WTC11 (cell line): ENCODE measurements at regions not wholly inside any gene's neighbourhood (a gene's known extent, or its start where the extent isn't known, plus 50 kb on each side); places are given as distances from the start of the nearest gene placed in this dataset.

Source experiments
- ATAC-seq: fragments of 200-7000 bp; cut with Tn5 transposase; 2 replicates; pipeline ENCODE4 v1.10.0; 2021; ENCODE audit warnings: mild to moderate bottlenecking, moderate library complexity
- CTCF ChIA-PET: fragments of 300-600 bp; sonication (Branson Sonifier 250); formaldehyde crosslinking; loops from one replicate; lab custom pipeline; 2021; ENCODE audit warnings: antibody characterized with exemption; lab: Charles Lee
- POLR2A ChIA-PET: fragments of 350-600 bp; sonication (Branson Sonifier 250); formaldehyde crosslinking; loops from one replicate; lab custom pipeline; 2021; ENCODE audit warnings: antibody characterized with exemption; lab: Charles Lee
- DNase-seq: peaks from one replicate; pipeline ENCODE4 v3.0.0; 2021; ENCODE audit warnings: low spot score
- H3K27ac Mint-ChIP-seq: 2 replicates; pipeline ENCODE4 v1.8.0; 2021; ENCODE audit warnings: mixed read lengths
- H3K27me3 Mint-ChIP-seq: 2 replicates; pipeline ENCODE4 v1.8.0; 2021; ENCODE audit warnings: low read depth, mild to moderate bottlenecking, moderate library complexity, mixed read lengths
- H3K36me3 Mint-ChIP-seq: 2 replicates; pipeline ENCODE4 v1.8.0; 2021; ENCODE audit warnings: mixed read lengths
- H3K4me1 Mint-ChIP-seq: 2 replicates; pipeline ENCODE4 v1.8.0; 2022; ENCODE audit warnings: mixed read lengths
- H3K4me3 Mint-ChIP-seq: 2 replicates; pipeline ENCODE4 v1.8.0; 2021; ENCODE audit warnings: mild to moderate bottlenecking, moderate library complexity, mixed read lengths
- H3K9me3 Mint-ChIP-seq: 2 replicates; pipeline ENCODE4 v1.8.0; 2021; ENCODE audit warnings: mixed read lengths
- CTCF ChIP-seq: fragments of 200-600 bp; IDR thresholded peaks from 2 replicates; pipeline ENCODE4 v1.8.0; 2022; ENCODE audit warnings: antibody characterized with exemption
- ELF4 ChIP-seq: sonication (generic); formaldehyde crosslinking; IDR thresholded peaks from 2 replicates; pipeline ENCODE4 v1.8.1; 2022; ENCODE audit warnings: low read depth, mild to moderate bottlenecking, moderate library complexity, missing genetic modification reagents
- ERG ChIP-seq: fragments of 250-450 bp; sonication (Bioruptor Pico); IDR thresholded peaks from 2 replicates; pipeline ENCODE4 v1.8.0; 2021; ENCODE audit warnings: mild to moderate bottlenecking
- FOXP1 ChIP-seq: sonication (generic); formaldehyde crosslinking; IDR thresholded peaks from 2 replicates; pipeline ENCODE4 v1.8.0; 2022; ENCODE audit warnings: missing genetic modification reagents, mild to moderate bottlenecking, moderate library complexity, borderline replicate concordance
- FOXP4 ChIP-seq: sonication (generic); formaldehyde crosslinking; IDR thresholded peaks from 2 replicates; pipeline ENCODE4 v1.8.0; 2022; ENCODE audit warnings: mild to moderate bottlenecking, missing genetic modification reagents
- GABPB1 ChIP-seq: sonication (generic); formaldehyde crosslinking; IDR thresholded peaks from 2 replicates; pipeline ENCODE4 v1.8.1; 2023; ENCODE audit warnings: mild to moderate bottlenecking, missing genetic modification reagents
- GRHL2 ChIP-seq: fragments of 250-450 bp; sonication (Bioruptor Pico); IDR thresholded peaks from 2 replicates; pipeline ENCODE4 v1.8.0; 2022; ENCODE audit warnings: mild to moderate bottlenecking, moderate library complexity; ENCODE audit not compliant: insufficient replicate concordance, severe bottlenecking
- RELA ChIP-seq: sonication (generic); formaldehyde crosslinking; IDR thresholded peaks from 2 replicates; pipeline ENCODE4 v1.8.1; 2022; ENCODE audit warnings: missing genetic modification reagents, mild to moderate bottlenecking, borderline replicate concordance
- SMAD3 ChIP-seq: sonication (generic); formaldehyde crosslinking; IDR thresholded peaks from 2 replicates; pipeline ENCODE4 v1.8.0; 2022; ENCODE audit warnings: missing genetic modification reagents, mild to moderate bottlenecking, borderline replicate concordance
- ZBTB21 ChIP-seq: sonication (generic); formaldehyde crosslinking; IDR thresholded peaks from 2 replicates; pipeline ENCODE4 v1.8.1; 2023; ENCODE audit warnings: mild to moderate bottlenecking, missing genetic modification reagents, borderline replicate concordance
- ZNF423 ChIP-seq: fragments of 250-450 bp; sonication (Bioruptor Pico); IDR thresholded peaks from 2 replicates; pipeline ENCODE4 v2.1.2; 2022; ENCODE audit warnings: mild to moderate bottlenecking, moderate library complexity
- ZNF425 ChIP-seq: fragments of 250-450 bp; sonication (Bioruptor Pico); conservative IDR thresholded peaks from 2 replicates; pipeline ENCODE4 v1.9.0; 2021; ENCODE audit warnings: mild to moderate bottlenecking
- ZNF671 ChIP-seq: fragments of 250-450 bp; sonication (Bioruptor Pico); IDR thresholded peaks from 2 replicates; pipeline ENCODE4 v1.8.0; 2021; ENCODE audit warnings: mild to moderate bottlenecking
- TF ChIP-seq, protein P1 (sequence below): sonication (generic); formaldehyde crosslinking; IDR thresholded peaks from 2 replicates; pipeline ENCODE4 v1.8.0; 2023; ENCODE audit warnings: missing genetic modification reagents, mild to moderate bottlenecking, borderline replicate concordance
- TF ChIP-seq, protein P2 (sequence below): sonication (generic); formaldehyde crosslinking; IDR thresholded peaks from 2 replicates; pipeline ENCODE4 v1.8.0; 2023; ENCODE audit warnings: mild to moderate bottlenecking, missing genetic modification reagents

GRCh38 chr3:192039593-192039992 is 578.6 kb downstream of the PYDC2 start (continued):
- TF ChIP-seq SMAD3 (CRISPR knock-in tag): no peak
- no peak for TF ChIP-seq FOXP1 (CRISPR knock-in tag)
- TF ChIP-seq CTCF: no peak
- TF ChIP-seq ZBTB21 (CRISPR knock-in tag): no peak
- no peak for TF ChIP-seq RELA (CRISPR knock-in tag)
- TF ChIP-seq FOXP4: no peak
- TF ChIP-seq ZNF671 (CRISPR knock-in tag): no peak
- TF ChIP-seq ELF4 (CRISPR knock-in tag): no peak

GRCh38 chr3:192040282-192041043 is 579.5 kb downstream of the PYDC2 start:
- no peak overlapping the region; the same call in 1 of the 2 replicates for H3K27ac Mint-ChIP-seq
- TF ChIP-seq, protein P1, sequence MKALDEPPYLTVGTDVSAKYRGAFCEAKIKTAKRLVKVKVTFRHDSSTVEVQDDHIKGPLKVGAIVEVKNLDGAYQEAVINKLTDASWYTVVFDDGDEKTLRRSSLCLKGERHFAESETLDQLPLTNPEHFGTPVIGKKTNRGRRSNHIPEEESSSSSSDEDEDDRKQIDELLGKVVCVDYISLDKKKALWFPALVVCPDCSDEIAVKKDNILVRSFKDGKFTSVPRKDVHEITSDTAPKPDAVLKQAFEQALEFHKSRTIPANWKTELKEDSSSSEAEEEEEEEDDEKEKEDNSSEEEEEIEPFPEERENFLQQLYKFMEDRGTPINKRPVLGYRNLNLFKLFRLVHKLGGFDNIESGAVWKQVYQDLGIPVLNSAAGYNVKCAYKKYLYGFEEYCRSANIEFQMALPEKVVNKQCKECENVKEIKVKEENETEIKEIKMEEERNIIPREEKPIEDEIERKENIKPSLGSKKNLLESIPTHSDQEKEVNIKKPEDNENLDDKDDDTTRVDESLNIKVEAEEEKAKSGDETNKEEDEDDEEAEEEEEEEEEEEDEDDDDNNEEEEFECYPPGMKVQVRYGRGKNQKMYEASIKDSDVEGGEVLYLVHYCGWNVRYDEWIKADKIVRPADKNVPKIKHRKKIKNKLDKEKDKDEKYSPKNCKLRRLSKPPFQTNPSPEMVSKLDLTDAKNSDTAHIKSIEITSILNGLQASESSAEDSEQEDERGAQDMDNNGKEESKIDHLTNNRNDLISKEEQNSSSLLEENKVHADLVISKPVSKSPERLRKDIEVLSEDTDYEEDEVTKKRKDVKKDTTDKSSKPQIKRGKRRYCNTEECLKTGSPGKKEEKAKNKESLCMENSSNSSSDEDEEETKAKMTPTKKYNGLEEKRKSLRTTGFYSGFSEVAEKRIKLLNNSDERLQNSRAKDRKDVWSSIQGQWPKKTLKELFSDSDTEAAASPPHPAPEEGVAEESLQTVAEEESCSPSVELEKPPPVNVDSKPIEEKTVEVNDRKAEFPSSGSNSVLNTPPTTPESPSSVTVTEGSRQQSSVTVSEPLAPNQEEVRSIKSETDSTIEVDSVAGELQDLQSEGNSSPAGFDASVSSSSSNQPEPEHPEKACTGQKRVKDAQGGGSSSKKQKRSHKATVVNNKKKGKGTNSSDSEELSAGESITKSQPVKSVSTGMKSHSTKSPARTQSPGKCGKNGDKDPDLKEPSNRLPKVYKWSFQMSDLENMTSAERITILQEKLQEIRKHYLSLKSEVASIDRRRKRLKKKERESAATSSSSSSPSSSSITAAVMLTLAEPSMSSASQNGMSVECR (CRISPR knock-in tag): no peak
- H3K4me1 Mint-ChIP-seq: peaks cover 17% of the 10 kb centered on the region
- no peaks in the 10 kb centered on the region for H3K27me3 Mint-ChIP-seq
- CTCF ChIA-PET: no interaction called here
- peaks cover 4% of the 10 kb centered on the region for H3K9me3 Mint-ChIP-seq
- H3K4me3 Mint-ChIP-seq: no peak overlapping the region
- POLR2A ChIA-PET: no interaction called here
- no peaks in the 10 kb centered on the region for H3K36me3 Mint-ChIP-seq
- DNase-seq (no peak), ATAC-seq (no peak)

DNA sequence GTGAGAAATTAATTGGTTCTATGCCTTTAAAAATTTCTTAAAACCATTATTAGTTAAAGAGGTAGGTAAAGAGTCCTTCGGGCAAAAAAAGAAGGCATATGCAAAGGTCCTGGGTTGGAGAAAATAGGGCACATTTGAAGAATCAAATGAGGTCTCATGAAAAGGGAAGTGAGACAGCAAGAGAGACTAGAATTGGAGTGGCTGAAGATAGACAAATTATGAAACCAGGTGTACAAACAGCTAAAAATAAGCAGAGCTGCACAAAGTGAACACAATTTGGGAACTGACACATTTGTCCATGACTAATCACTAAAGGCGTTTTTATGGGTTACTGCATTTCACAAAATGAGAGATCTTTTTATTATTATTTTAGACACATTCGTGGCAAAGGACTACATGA is 581.2 kb downstream of the PYDC2 start:
- no peaks in the 10 kb centered on the region for H3K27me3 Mint-ChIP-seq
- H3K4me3 Mint-ChIP-seq: no peak overlapping the region
- no peaks in the 10 kb centered on the region for H3K36me3 Mint-ChIP-seq
- ATAC-seq (no peak), DNase-seq (no peak)
- H3K4me1 Mint-ChIP-seq: peaks cover 17% of the 10 kb centered on the region
- peaks cover 4% of the 10 kb centered on the region for H3K9me3 Mint-ChIP-seq
- ChIA-PET CTCF (no interaction called here), POLR2A (no interaction called here)
- no peak overlapping the region for H3K27ac Mint-ChIP-seq
- no peak for TF ChIP-seq ZNF423
- no peak for TF ChIP-seq ZNF425
- TF ChIP-seq GRHL2: no peak
- TF ChIP-seq, protein P2, sequence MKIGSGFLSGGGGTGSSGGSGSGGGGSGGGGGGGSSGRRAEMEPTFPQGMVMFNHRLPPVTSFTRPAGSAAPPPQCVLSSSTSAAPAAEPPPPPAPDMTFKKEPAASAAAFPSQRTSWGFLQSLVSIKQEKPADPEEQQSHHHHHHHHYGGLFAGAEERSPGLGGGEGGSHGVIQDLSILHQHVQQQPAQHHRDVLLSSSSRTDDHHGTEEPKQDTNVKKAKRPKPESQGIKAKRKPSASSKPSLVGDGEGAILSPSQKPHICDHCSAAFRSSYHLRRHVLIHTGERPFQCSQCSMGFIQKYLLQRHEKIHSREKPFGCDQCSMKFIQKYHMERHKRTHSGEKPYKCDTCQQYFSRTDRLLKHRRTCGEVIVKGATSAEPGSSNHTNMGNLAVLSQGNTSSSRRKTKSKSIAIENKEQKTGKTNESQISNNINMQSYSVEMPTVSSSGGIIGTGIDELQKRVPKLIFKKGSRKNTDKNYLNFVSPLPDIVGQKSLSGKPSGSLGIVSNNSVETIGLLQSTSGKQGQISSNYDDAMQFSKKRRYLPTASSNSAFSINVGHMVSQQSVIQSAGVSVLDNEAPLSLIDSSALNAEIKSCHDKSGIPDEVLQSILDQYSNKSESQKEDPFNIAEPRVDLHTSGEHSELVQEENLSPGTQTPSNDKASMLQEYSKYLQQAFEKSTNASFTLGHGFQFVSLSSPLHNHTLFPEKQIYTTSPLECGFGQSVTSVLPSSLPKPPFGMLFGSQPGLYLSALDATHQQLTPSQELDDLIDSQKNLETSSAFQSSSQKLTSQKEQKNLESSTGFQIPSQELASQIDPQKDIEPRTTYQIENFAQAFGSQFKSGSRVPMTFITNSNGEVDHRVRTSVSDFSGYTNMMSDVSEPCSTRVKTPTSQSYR (CRISPR knock-in tag): no peak
- TF ChIP-seq ERG (CRISPR knock-in tag): no peak
- TF ChIP-seq GABPB1 (CRISPR knock-in tag): no peak
